WI38 (cell line): ENCODE measurements at regions not wholly inside any gene's neighbourhood (a gene's known extent, or its start where the extent isn't known, plus 50 kb on each side); places are given as distances from the start of the nearest gene placed in this dataset.

Experiments used
- H3K4me3 ChIP-seq: 2 replicates; pipeline ENCODE4 v1.5.1; 2011; ENCODE audit warnings: low read depth, mild to moderate bottlenecking, control low read depth, low read length
- TF ChIP-seq, protein P1 (sequence below): IDR thresholded peaks from 2 replicates; pipeline ENCODE4 v1.5.1; 2012; ENCODE audit warnings: low read depth, mild to moderate bottlenecking, control low read depth, low read length

DNA sequence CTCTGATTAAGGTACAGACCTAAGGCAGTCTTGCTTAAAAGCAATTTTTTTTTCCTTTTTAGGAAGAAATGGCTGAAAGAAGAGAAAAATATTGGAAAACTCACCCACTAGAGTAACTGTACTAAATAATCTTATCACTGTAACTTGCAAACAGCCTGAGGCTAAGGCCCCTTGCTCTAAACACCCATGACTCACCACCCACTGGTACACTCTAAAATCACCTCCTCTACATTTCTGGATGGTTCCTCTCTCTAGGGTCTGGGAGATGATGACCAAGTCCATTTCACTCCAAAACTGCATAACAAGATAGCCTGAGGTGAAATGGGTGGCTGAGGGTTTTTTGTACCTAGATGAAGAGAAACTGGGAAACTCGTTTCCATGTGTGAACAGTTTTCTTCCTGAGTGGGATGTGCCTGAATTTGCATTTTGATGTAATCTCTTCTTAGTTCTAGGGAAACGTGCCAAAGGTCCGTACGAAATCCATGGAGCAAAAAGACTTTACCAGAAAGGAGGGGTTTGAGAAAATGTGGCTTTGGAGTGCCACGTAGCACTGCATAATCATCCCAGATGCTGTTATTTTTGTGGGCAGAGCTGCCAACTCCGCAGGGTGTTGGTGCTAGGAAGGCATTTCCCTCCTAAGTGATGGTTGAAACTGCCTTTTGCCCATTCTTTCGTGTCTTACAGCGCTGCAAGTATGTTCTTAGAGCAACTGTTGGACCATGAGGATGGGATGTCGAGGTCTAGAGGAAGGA lies 113.5 kb upstream of the C10orf90 start:
- no peak overlapping the region for H3K4me3 ChIP-seq
- TF ChIP-seq, protein P1, sequence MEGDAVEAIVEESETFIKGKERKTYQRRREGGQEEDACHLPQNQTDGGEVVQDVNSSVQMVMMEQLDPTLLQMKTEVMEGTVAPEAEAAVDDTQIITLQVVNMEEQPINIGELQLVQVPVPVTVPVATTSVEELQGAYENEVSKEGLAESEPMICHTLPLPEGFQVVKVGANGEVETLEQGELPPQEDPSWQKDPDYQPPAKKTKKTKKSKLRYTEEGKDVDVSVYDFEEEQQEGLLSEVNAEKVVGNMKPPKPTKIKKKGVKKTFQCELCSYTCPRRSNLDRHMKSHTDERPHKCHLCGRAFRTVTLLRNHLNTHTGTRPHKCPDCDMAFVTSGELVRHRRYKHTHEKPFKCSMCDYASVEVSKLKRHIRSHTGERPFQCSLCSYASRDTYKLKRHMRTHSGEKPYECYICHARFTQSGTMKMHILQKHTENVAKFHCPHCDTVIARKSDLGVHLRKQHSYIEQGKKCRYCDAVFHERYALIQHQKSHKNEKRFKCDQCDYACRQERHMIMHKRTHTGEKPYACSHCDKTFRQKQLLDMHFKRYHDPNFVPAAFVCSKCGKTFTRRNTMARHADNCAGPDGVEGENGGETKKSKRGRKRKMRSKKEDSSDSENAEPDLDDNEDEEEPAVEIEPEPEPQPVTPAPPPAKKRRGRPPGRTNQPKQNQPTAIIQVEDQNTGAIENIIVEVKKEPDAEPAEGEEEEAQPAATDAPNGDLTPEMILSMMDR = no peak

DNA sequence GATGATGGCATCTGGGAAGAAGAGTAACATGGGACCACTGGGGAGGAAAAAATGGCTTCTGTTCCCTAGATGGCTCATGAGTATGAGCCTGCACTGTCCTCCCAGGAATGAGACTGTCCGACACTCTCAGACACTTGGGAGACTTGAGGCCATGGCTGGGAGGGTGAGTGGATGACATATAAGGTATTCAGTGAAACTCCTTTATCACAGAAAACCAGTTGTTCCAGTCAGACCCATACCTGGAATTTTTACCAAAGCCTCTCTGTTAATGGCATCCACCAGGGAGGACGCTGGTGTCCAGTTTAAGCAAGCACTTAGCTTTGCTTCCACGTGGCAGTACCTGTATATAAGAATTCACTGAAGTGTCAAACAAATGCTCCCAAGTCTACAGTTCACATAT lies 116.7 kb upstream of the C10orf90 start:
- no peak overlapping the region for H3K4me3 ChIP-seq
- TF ChIP-seq, protein P1 = no peak

- TF ChIP-seq, protein P1 = no peak
- no peak overlapping the region for H3K4me3 ChIP-seq
Observed at GRCh38 chr10:126795318-126795717, 109.9 kb upstream of the DOCK1 start.

DNA sequence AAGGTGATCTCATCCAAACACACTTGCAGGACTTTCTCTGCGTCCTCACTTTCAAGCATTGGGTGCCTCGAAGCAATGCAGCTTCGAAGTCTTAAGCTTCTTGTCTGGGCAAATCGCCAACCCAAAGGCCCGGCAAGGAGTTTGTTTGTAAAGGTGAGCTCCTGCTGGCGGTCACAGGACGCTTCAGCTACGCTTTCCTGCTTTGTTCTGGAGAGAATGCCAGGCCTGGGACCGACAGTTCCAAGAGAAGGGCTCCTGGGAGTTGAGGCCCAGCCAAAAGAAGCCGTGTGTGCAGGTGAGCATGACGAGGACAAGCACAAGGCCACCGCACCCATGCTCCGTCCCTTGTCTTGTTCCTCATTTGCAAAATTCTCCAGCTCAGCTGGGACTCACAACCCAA lies 106.6 kb upstream of the DOCK1 start:
- no peak overlapping the region for H3K4me3 ChIP-seq
- TF ChIP-seq, protein P1 = no peak

DNA sequence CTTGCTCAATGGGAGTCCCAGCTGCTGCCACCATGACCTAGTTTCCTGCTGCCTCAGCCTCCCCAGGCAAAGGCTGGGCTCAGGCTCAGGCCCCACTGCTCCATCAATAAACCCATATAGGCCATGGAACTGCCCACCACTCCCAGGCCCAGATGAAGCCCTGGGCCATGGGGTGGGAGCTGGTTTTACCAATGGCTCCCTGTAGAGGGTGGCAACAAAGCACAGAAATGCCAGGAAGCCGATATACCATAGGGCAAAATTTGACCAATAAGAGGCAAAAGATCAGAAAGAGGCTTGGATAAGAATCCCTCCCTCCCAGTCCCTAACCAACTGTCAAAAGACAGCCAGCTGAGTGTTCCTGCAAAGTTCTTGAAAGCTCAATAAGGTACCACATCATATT lies 101.8 kb upstream of the DOCK1 start:
- TF ChIP-seq, protein P1 = no peak
- no peak overlapping the region for H3K4me3 ChIP-seq

DNA sequence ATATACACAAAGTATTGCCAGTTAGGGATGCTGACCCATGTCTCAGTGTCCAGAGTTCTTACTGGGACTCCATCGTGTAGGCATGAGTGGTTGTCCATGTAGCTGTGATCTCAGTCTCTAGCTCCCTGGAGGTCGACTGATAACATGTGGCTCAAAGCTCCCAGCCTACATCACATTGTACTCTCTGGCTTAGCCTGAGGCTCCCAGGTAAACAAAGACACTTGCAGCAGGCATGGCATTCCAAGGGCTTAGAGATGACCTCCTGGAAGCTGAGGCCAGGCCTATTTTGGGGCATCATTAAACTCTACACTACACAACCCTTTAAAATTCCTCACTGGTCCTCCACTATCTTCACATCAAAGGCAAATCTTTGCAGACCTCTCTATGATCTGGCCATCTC lies 100.8 kb upstream of the DOCK1 start:
- TF ChIP-seq, protein P1 = no peak
- no peak overlapping the region for H3K4me3 ChIP-seq

GRCh38 chr10:126806498-126806897 lies 98.7 kb upstream of the DOCK1 start:
- H3K4me3 ChIP-seq = no peak overlapping the region
- TF ChIP-seq, protein P1 = no peak
